BLaER1 (cell line): ENCODE measurements at regions not wholly inside any gene's neighbourhood (a gene's known extent, or its start where the extent isn't known, plus 50 kb on each side); places are given as distances from the start of the nearest gene placed in this dataset.

Source experiments
- H3K27ac ChIP-seq: shearing (Covaris generic); formaldehyde crosslinking; 2 replicates; pipeline ENCODE4 v1.8.1; 2022
- H3K27me3 ChIP-seq: shearing (Covaris generic); formaldehyde crosslinking; 2 replicates; pipeline ENCODE4 v1.8.1; 2022
- H3K36me3 ChIP-seq: shearing (Covaris generic); formaldehyde crosslinking; 2 replicates; pipeline ENCODE4 v1.8.1; 2022
- H3K4me1 ChIP-seq: shearing (Covaris generic); formaldehyde crosslinking; 2 replicates; pipeline ENCODE4 v1.8.1; 2022
- H3K4me2 ChIP-seq: shearing (Covaris generic); formaldehyde crosslinking; 2 replicates; pipeline ENCODE4 v1.8.1; 2022
- H3K4me3 ChIP-seq: shearing (Covaris generic); formaldehyde crosslinking; 2 replicates; pipeline ENCODE4 v1.8.1; 2022
- H3K9ac ChIP-seq: shearing (Covaris generic); formaldehyde crosslinking; 2 replicates; pipeline ENCODE4 v1.8.1; 2022
- H3K9me3 ChIP-seq: shearing (Covaris generic); formaldehyde crosslinking; 2 replicates; pipeline ENCODE4 v1.8.1; 2022
- H4K20me1 ChIP-seq: shearing (Covaris generic); formaldehyde crosslinking; 2 replicates; pipeline ENCODE4 v1.8.1; 2022
- Cebpa-rat ChIP-seq: shearing (Covaris generic); IDR thresholded peaks from 2 replicates; pipeline ENCODE4 v1.8.1; 2022

DNA sequence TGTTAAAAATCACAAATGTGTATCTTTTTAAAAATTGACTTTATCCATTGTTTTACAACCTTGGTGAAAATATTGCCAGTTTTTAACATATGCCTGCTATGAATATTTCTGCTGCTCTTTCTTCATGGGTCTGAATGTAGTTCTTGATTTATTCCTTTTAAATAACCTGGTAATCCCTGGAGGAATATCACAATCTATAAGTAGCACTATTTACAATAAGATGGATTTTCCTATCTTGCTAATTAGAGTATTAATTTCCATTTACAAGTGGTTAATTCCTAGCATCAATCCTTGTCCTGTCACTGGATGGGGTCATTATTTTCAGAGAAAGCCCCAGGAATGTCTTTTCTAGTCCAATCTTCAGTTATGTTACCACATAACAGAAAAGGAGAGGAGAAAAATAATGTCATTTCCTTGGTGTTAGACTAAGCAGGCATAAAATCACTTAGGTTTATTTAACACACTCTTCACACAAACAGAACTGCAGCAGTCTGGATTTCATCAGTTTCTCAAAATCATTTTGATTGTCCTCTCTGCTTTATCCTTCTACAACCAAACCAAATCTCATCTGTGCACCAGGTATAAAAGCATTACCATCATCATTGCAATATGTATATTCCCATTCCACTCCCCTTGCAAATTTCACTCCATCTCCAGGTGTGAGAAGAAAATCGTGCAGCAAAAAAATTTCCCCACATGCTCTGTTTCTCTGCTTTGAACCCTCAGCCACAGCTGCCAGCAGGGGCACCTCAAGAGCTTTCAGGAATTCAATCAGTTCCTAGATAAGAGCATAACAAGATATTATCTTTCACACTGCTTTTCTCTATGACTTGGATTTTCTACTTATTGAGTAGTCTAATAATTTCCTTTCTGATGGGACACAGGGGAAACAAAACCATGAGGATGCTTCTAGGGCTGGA is 204.1 kb downstream of the SEC61B start:
- H3K4me1 ChIP-seq, result no peaks in the 10 kb centered on the region
- no peaks in the 10 kb centered on the region for H3K27me3 ChIP-seq
- no peak overlapping the region for H3K4me3 ChIP-seq
- H3K4me2 ChIP-seq, result no peak overlapping the region
- H3K36me3 ChIP-seq, result no peaks in the 10 kb centered on the region
- no peak for TF ChIP-seq Cebpa-rat
- no peak overlapping the region for H3K27ac ChIP-seq
- no peak overlapping the region for H3K9ac ChIP-seq
- H4K20me1 ChIP-seq, result no peaks in the 10 kb centered on the region
- H3K9me3 ChIP-seq, result no peaks in the 10 kb centered on the region

DNA sequence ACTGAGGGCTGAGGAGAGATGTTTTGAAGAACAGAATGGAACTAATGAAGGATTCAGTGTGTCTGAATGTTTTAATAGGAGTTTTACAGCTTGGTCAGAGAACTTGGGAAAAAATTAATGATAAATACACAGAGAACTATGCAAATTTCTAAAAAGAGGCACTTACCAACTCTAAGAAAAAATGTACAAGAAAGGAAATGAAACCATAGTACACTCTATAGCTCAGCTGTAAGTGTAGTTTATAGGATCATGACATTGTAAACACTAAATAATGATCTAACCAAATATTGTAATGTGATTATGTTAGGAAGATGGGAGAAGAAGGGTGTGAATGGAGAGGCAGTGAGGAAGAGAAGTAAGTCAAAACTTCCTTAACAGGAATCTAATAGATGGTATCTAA is 205.2 kb downstream of the SEC61B start:
- Histone ChIP-seq H3K4me3 (no peak overlapping the region), H3K36me3 (no peaks in the 10 kb centered on the region), H4K20me1 (no peaks in the 10 kb centered on the region), H3K9me3 (no peaks in the 10 kb centered on the region), H3K27ac (no peak overlapping the region), H3K9ac (no peak overlapping the region), H3K4me2 (no peak overlapping the region), H3K27me3 (no peaks in the 10 kb centered on the region), H3K4me1 (no peaks in the 10 kb centered on the region)
- TF ChIP-seq Cebpa-rat, result no peak

DNA sequence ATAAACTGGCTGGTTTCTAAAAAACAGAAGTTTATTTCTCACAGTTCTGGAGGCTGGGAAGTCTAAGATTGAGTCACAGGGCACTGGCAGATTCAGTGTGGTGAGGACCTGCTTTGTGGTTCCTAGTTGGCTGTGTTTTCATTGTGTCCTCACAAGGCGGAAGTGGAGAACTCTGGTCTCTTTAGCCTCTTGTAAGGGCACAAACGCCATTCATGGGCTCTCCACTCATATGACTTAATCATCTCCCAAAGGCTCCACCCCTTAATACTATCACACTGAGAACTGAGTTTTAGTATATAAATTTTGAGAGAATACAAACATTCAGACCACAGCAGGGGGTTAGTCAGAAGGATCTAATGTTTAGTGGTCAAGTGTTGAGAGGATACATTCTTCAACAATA is 208.2 kb downstream of the SEC61B start:
- H4K20me1 ChIP-seq, result no peaks in the 10 kb centered on the region
- H3K4me1 ChIP-seq, result no peaks in the 10 kb centered on the region
- H3K4me2 ChIP-seq, result no peak overlapping the region
- no peak overlapping the region for H3K27ac ChIP-seq
- no peaks in the 10 kb centered on the region for H3K36me3 ChIP-seq
- no peak overlapping the region for H3K9ac ChIP-seq
- TF ChIP-seq Cebpa-rat, result no peak
- no peaks in the 10 kb centered on the region for H3K27me3 ChIP-seq
- H3K4me3 ChIP-seq, result no peak overlapping the region
- no peaks in the 10 kb centered on the region for H3K9me3 ChIP-seq

DNA sequence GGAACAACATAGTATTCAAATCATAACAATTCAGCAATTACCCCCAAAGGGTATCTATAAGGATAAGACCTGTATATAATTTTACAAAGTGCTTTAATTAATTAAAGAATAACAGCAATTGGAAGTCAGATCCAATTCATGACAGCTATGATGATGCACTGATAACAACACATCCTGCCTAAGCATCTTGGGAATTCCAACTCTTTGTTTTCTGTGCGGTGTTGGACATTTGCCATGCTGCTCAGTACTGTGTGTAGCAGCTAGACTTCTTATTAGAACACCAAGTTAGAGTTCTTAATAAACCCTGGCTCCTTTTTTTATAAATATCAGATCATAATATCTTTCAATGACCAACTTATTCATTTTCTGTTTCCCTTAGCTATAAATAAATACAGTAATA is 209.0 kb downstream of the SEC61B start:
- no peaks in the 10 kb centered on the region for H3K9me3 ChIP-seq
- no peak for TF ChIP-seq Cebpa-rat
- no peaks in the 10 kb centered on the region for H4K20me1 ChIP-seq
- H3K36me3 ChIP-seq, result no peaks in the 10 kb centered on the region
- H3K4me1 ChIP-seq, result no peaks in the 10 kb centered on the region
- H3K4me3 ChIP-seq, result no peak overlapping the region
- no peak overlapping the region for H3K4me2 ChIP-seq
- no peak overlapping the region for H3K9ac ChIP-seq
- no peak overlapping the region for H3K27ac ChIP-seq
- no peaks in the 10 kb centered on the region for H3K27me3 ChIP-seq

DNA sequence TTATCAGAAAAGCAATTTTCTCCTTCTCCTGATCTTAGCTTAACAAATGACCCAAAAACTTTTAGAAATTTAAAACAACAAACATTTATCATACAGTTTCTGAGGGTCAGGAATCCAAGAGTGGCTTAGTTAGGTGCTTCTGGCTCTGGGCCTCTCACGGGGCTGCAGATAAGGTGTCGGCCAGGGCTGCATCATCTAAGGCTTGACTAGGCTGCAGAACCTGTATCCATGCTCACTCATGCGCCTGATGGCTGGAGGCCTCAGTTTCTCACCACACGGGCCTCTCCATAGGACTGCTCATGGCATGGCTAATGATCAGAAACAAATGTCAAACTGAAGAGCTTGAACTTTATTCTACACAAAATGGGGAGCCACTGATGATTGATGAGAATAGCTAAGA is 210.0 kb downstream of the SEC61B start:
- Histone ChIP-seq H3K9ac (no peak overlapping the region), H3K4me2 (no peak overlapping the region), H3K27ac (no peak overlapping the region), H3K27me3 (no peaks in the 10 kb centered on the region), H4K20me1 (no peaks in the 10 kb centered on the region), H3K4me1 (no peaks in the 10 kb centered on the region), H3K4me3 (no peak overlapping the region), H3K36me3 (no peaks in the 10 kb centered on the region), H3K9me3 (no peaks in the 10 kb centered on the region)
- TF ChIP-seq Cebpa-rat, result no peak

DNA sequence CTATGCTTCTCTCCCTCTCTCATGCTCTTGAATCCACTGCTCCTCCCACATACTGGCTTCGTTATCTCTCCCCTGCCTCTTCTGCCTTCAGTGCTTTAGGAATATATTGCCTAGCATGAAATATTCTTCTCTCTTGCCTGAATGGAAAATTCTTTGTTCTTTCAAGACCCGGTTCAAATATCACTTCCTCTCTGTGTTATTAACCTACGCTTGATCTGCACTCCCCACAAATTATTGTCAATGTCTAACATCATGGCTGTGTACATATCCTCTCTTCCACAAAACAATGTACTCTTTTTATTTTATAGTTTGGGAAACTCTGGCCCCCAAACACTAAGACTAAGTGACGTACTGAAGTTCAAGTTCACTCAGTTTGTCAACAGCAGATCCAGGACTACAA is 211.0 kb downstream of the SEC61B start:
- Histone ChIP-seq H3K27ac (no peak overlapping the region), H3K9ac (no peak overlapping the region), H3K4me2 (no peak overlapping the region), H3K9me3 (no peaks in the 10 kb centered on the region), H3K4me3 (no peak overlapping the region), H3K4me1 (no peaks in the 10 kb centered on the region), H3K27me3 (no peaks in the 10 kb centered on the region), H3K36me3 (no peaks in the 10 kb centered on the region), H4K20me1 (no peaks in the 10 kb centered on the region)
- no peak for TF ChIP-seq Cebpa-rat

DNA sequence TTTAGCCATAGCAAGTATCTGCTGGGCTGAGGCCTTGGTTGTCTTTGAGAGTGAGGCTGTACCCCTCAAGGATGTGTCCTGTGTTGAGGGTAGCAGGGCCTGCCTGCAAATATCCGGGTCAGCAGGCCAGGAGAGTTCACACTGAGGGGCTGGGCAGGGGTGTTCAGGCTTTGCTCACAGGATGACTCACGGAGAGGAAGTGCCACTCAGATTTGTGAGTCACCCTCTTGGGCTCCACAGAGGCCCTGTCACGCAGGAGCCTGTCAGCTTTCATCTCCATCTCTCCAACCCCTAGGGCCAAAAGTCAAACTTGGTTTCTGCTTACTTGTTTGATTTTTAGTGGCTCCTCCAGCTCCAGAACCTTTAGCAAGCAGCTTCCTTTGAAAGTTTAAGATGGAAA is 211.5 kb downstream of the SEC61B start:
- Histone ChIP-seq H3K27me3 (no peaks in the 10 kb centered on the region), H3K4me3 (no peak overlapping the region), H3K4me2 (no peak overlapping the region), H3K4me1 (no peaks in the 10 kb centered on the region), H4K20me1 (no peaks in the 10 kb centered on the region), H3K9ac (no peak overlapping the region), H3K9me3 (no peaks in the 10 kb centered on the region), H3K36me3 (no peaks in the 10 kb centered on the region), H3K27ac (no peak overlapping the region)
- no peak for TF ChIP-seq Cebpa-rat

DNA sequence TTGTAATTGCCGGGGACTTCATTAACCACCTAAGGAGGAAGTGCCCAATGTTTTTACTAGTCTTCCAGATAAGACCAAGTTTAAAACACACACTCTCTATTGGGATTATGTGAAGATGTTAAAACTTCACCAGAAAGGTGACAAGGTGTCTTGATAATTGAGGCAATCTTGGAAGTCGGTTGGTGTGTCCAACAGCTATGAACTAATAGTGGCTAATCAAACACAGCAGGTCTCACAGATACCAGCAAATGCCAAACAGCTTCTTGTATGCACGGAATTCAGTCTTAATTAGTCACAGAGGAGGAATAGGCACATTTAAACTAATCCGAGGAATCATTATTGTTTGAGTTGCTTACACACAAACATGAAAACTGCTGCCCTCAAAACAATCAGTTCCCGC is 214.5 kb downstream of the SEC61B start:
- no peaks in the 10 kb centered on the region for H3K27me3 ChIP-seq
- TF ChIP-seq Cebpa-rat, result no peak
- no peaks in the 10 kb centered on the region for H4K20me1 ChIP-seq
- no peak overlapping the region for H3K9ac ChIP-seq
- no peak overlapping the region for H3K27ac ChIP-seq
- no peak overlapping the region for H3K4me2 ChIP-seq
- H3K4me3 ChIP-seq, result no peak overlapping the region
- no peaks in the 10 kb centered on the region for H3K4me1 ChIP-seq
- H3K9me3 ChIP-seq, result no peaks in the 10 kb centered on the region
- no peaks in the 10 kb centered on the region for H3K36me3 ChIP-seq

DNA sequence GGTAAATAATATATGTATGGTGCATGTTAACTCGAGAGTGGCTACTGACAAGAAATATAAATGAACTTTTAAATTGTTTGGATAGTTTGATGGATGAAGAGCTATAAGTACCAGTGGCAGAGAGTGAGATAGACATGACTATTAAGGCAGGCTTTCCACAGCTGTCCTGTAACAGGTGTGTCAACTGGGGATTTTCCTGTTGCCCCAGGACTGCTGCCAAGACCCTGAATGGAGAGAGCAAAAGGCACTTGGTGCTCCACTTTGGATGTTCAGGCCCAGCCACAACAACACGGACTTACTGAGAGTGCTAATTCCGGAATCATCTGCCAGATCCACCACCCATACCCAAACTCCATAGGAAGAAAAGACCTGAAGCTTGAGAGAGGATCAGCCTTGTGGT is 215.1 kb downstream of the SEC61B start:
- no peak for TF ChIP-seq Cebpa-rat

DNA sequence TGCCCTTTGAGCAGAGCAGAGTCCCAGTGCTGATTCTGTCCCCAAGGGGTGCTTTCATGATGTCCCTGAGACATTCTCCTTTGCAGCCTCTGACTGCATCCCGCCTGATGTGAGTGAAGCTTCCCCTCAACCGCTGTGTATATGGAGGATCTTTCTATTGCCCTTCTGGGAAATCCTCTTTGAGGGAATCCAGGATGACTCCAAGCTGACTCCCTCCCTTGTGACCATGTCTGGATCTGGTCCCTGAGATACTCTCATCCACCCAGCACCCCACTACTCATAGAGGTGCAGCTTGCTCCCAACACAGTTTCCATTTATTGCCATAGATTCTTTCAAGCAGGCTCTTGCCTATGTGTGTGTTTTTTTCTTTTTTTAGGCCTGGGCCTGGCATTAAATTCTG is 216.5 kb downstream of the SEC61B start:
- Histone ChIP-seq H4K20me1 (no peaks in the 10 kb centered on the region), H3K36me3 (no peaks in the 10 kb centered on the region), H3K4me1 (no peaks in the 10 kb centered on the region), H3K4me2 (no peak overlapping the region), H3K9ac (no peak overlapping the region), H3K4me3 (no peak overlapping the region), H3K9me3 (no peaks in the 10 kb centered on the region), H3K27ac (no peak overlapping the region), H3K27me3 (no peaks in the 10 kb centered on the region)
- no peak for TF ChIP-seq Cebpa-rat

More for the DNA sequence above, 215.1 kb downstream of the SEC61B start:
- no peak overlapping the region for H3K9ac ChIP-seq
- no peaks in the 10 kb centered on the region for H3K9me3 ChIP-seq
- H3K4me3 ChIP-seq, result no peak overlapping the region
- no peak overlapping the region for H3K27ac ChIP-seq
- no peak overlapping the region for H3K4me2 ChIP-seq
- no peaks in the 10 kb centered on the region for H3K4me1 ChIP-seq
- no peaks in the 10 kb centered on the region for H4K20me1 ChIP-seq
- no peaks in the 10 kb centered on the region for H3K36me3 ChIP-seq
- no peaks in the 10 kb centered on the region for H3K27me3 ChIP-seq
